Hematopoietic multipotent progenitor cell treated with erythropoietin and hydrocortisone succinate and interleukin-3 and kit ligand, for 4 days (in vitro differentiated cells): ENCODE measurements at regions not wholly inside any gene's neighbourhood (a gene's known extent, or its start where the extent isn't known, plus 50 kb on each side); places are given as distances from the start of the nearest gene placed in this dataset.
A peak's percentile ranks its signal among the peaks of the same experiment; 100 is the strongest.
"Not testable (repeated sequence)": the region's sequence is repeated elsewhere in the genome, so short reads cannot be mapped to it uniquely, and the experiment has no call there.

Experiments
- DNase-seq: peaks from one replicate; pipeline ENCODE4 v3.0.0-alpha.2; 2015

- no peak for DNase-seq
Measured at GRCh38 chr13:20311022-20311421, 78.9 kb upstream of the GJB6 start.

- DNase-seq: no peak
Measured at GRCh38 chr13:20306039-20306438, 73.9 kb upstream of the GJB6 start.

- DNase-seq: peak; percentile 6
Measured at GRCh38 chr13:20305587-20305986, 73.5 kb upstream of the GJB6 start.

GRCh38 chr13:20304061-20304460 lies 71.9 kb upstream of the GJB6 start:
- DNase-seq: not testable (repeated sequence)

GRCh38 chr13:20303636-20304035 lies 71.5 kb upstream of the GJB6 start:
- no peak for DNase-seq

- peak; percentile 17 for DNase-seq
Measured at GRCh38 chr13:20301403-20302071, 69.4 kb upstream of the GJB6 start.

- no peak for DNase-seq
Measured at GRCh38 chr13:20301015-20301402, 68.9 kb upstream of the GJB6 start.

GRCh38 chr13:20297181-20297580 lies 65.1 kb upstream of the GJB6 start:
- DNase-seq: no peak

GRCh38 chr13:20295956-20296355 lies 63.8 kb upstream of the GJB6 start:
- DNase-seq: no peak

GRCh38 chr13:20294497-20294896 lies 62.4 kb upstream of the GJB6 start:
- peak; percentile 11 for DNase-seq

- DNase-seq: not testable (repeated sequence)
Measured at GRCh38 chr13:20292301-20292700, 60.2 kb upstream of the GJB6 start.

GRCh38 chr13:20291675-20292074 lies 59.6 kb upstream of the GJB6 start:
- DNase-seq: peak; percentile 24

- no peak for DNase-seq
Measured at GRCh38 chr13:20291037-20291436, 58.9 kb upstream of the GJB6 start.

GRCh38 chr13:20288561-20288960 lies 56.4 kb upstream of the GJB6 start:
- no peak for DNase-seq

GRCh38 chr13:20287976-20288375 lies 55.9 kb upstream of the GJB6 start:
- no peak for DNase-seq

- no peak for DNase-seq
Measured at GRCh38 chr13:20285530-20285929, 53.4 kb upstream of the GJB6 start.
